ENCODE measurements at regions not wholly inside any gene's neighbourhood (a gene's known extent, or its start where the extent isn't known, plus 50 kb on each side); places are given as distances from the start of the nearest gene placed in this dataset.
A peak's percentile ranks its signal among the peaks of the same experiment; 100 is the strongest.

GRCh38 chr2:8406271-8406670 lies 275.6 kb upstream of the ID2 start:
- no peak for DNase-seq (ENCODE audit: low read depth)

- DNase-seq (ENCODE audit: low read depth): no peak
Observed at GRCh38 chr2:8407332-8407731, 274.5 kb upstream of the ID2 start.

GRCh38 chr2:8408560-8409460 lies 273.0 kb upstream of the ID2 start:
- DNase-seq (ENCODE audit: low read depth): no peak

- DNase-seq (ENCODE audit: low read depth): no peak
Observed at GRCh38 chr2:8409461-8410260, 272.2 kb upstream of the ID2 start.

GRCh38 chr2:8412082-8412481 lies 269.8 kb upstream of the ID2 start:
- DNase-seq (ENCODE audit: low read depth): no peak

GRCh38 chr2:8412586-8412985 lies 269.3 kb upstream of the ID2 start:
- no peak for DNase-seq (ENCODE audit: low read depth)

GRCh38 chr2:8413589-8414135 lies 268.2 kb upstream of the ID2 start:
- DNase-seq (ENCODE audit: low read depth): no peak

GRCh38 chr2:8414946-8415879 lies 266.6 kb upstream of the ID2 start:
- DNase-seq (ENCODE audit: low read depth): no peak

- no peak for DNase-seq (ENCODE audit: low read depth)
Observed at GRCh38 chr2:8416001-8416571, 265.8 kb upstream of the ID2 start.

GRCh38 chr2:8416849-8417832 lies 264.7 kb upstream of the ID2 start:
- no peak for DNase-seq (ENCODE audit: low read depth)

- no peak for DNase-seq (ENCODE audit: low read depth)
Observed at GRCh38 chr2:8418721-8419120, 263.1 kb upstream of the ID2 start.

- no peak for DNase-seq (ENCODE audit: low read depth)
Observed at GRCh38 chr2:8421658-8422449, 260.0 kb upstream of the ID2 start.

- no peak for DNase-seq (ENCODE audit: low read depth)
Observed at GRCh38 chr2:8422450-8422800, 259.4 kb upstream of the ID2 start.

- peak; percentile 10 for DNase-seq (ENCODE audit: low read depth)
Observed at GRCh38 chr2:8424997-8425900, 256.6 kb upstream of the ID2 start.

- DNase-seq (ENCODE audit: low read depth): no peak
Observed at GRCh38 chr2:8426550-8426949, 255.3 kb upstream of the ID2 start.

- DNase-seq (ENCODE audit: low read depth): no peak
Observed at GRCh38 chr2:8427211-8427610, 254.6 kb upstream of the ID2 start.

- no peak for DNase-seq (ENCODE audit: low read depth)
Observed at GRCh38 chr2:8430628-8431027, 251.2 kb upstream of the ID2 start.

GRCh38 chr2:8431446-8432125 lies 250.3 kb upstream of the ID2 start:
- no peak for DNase-seq (ENCODE audit: low read depth)

Measured in stimulated activated CD8-positive, alpha-beta memory T cell treated with anti-CD3 and anti-CD28 coated beads, Interleukin-12 subunit alpha, Interleukin-12 subunit beta, amount 100 ng/mL, for 4 hours (primary cell).